GM12878 (cell line): ENCODE measurements at regions not wholly inside any gene's neighbourhood (a gene's known extent, or its start where the extent isn't known, plus 50 kb on each side); places are given as distances from the start of the nearest gene placed in this dataset.

ENCODE experiments used
- ATAC-seq: fragments of 200-7000 bp; cut with Tn5 transposase; 3 replicates; pipeline ENCODE4 v1.9.1; 2020; ENCODE audit warnings: mild to moderate bottlenecking, moderate library complexity
- BruUV-seq: library from RNA; stranded (reverse); fragments of 400-500 nt; replicated peaks from 2 replicates; lab custom pipeline; 2021; lab: Mats Ljungman, UMichigan
- CTCF ChIA-PET: fragments of 300-600 bp; sonication (Branson Sonifier 250); formaldehyde crosslinking; extraction: SDS; loops from one replicate; lab custom pipeline; 2021; ENCODE audit warnings: inconsistent platforms; lab: Yijun Ruan, JAX
- POLR2A ChIA-PET: fragments of 350-600 bp; formaldehyde crosslinking; extraction: SDS; loops from one replicate; lab custom pipeline; 2021; ENCODE audit warnings: inconsistent platforms; lab: Charles Lee
- RAD21 ChIA-PET: fragments of 300-600 bp; sonication (Branson Sonifier 250); formaldehyde crosslinking; loops from one replicate; lab custom pipeline; 2023; ENCODE audit warnings: antibody characterized with exemption; ENCODE audit not compliant: unreplicated experiment; lab: Charles Lee
- SMC1A ChIA-PET: fragments of 300-600 bp; sonication (Branson Sonifier 250); formaldehyde crosslinking; loops from one replicate; lab custom pipeline; 2023; ENCODE audit not compliant: unreplicated experiment, uncharacterized antibody; lab: Charles Lee
- DNase-seq: peaks from one replicate; pipeline ENCODE4 v3.0.0-alpha.2; 2011; ENCODE audit warnings: low read depth, low spot score
- FAIRE-seq: peaks from 3 replicates; lab custom pipeline; 2011; peaks lifted over from hg19 to GRCh38; lab: Jason Lieb, UNC
- H2AFZ ChIP-seq: 2 replicates; pipeline ENCODE4 v1.6.0; 2011; ENCODE audit warnings: low read depth, low read length, control low read depth; ENCODE audit not compliant: control insufficient read depth
- H3K27ac ChIP-seq: 2 replicates; pipeline ENCODE4 v1.5.1; 2011; ENCODE audit warnings: control low read depth; ENCODE audit not compliant: control insufficient read depth, insufficient read depth
- H3K27me3 ChIP-seq, 2 experiments: replicated peaks in 1 of 2; 2 replicates each; pipeline versions ENCODE4 v1.6.0 to v1.6.1; 2011; ENCODE audit warnings: low read length in 1 of 2; ENCODE audit not compliant: control insufficient read depth in 2 of 2, insufficient read depth in 2 of 2
- H3K36me3 ChIP-seq, 2 experiments: 2 replicates each; pipeline ENCODE4 v1.5.1; 2011; ENCODE audit warnings: low read length in 1 of 2; ENCODE audit not compliant: control insufficient read depth in 2 of 2, insufficient read depth in 2 of 2
- H3K4me1 ChIP-seq: 2 replicates; pipeline ENCODE4 v1.6.1; 2011; ENCODE audit warnings: mild to moderate bottlenecking, low read length, moderate library complexity, mixed read lengths; ENCODE audit not compliant: control insufficient read depth, insufficient read depth
- H3K4me2 ChIP-seq: 2 replicates; pipeline ENCODE4 v1.6.0; 2011; ENCODE audit warnings: control low read depth; ENCODE audit not compliant: control insufficient read depth, insufficient read depth
- H3K4me3 ChIP-seq: fragments of 200-600 bp; sonication (generic); 2 replicates; pipeline ENCODE4 v1.5.1; 2016
- H3K79me2 ChIP-seq: 2 replicates; pipeline ENCODE4 v1.6.0; 2011; ENCODE audit warnings: low read length; ENCODE audit not compliant: control insufficient read depth, insufficient read depth
- H3K9ac ChIP-seq: 2 replicates; pipeline ENCODE4 v1.8.0; 2011; ENCODE audit warnings: low read length, control low read depth, mixed read lengths; ENCODE audit not compliant: control insufficient read depth, insufficient read depth
- H3K9me3 ChIP-seq: replicated peaks from 3 replicates; pipeline ENCODE4 v1.5.1; 2011; ENCODE audit warnings: mild to moderate bottlenecking, low read length; ENCODE audit not compliant: control insufficient read depth, insufficient read depth
- H4K20me1 ChIP-seq: 2 replicates; pipeline ENCODE4 v1.6.0; 2011; ENCODE audit not compliant: control insufficient read depth, insufficient read depth
- CTCF ChIP-seq, 3 experiments: IDR thresholded peaks in 2 of 3; conservative IDR thresholded peaks in 1 of 3; 2 replicates each; pipeline ENCODE4 v1.5.1; 2011; ENCODE audit warnings: low read depth in 3 of 3, low read length in 3 of 3, mild to moderate bottlenecking in 3 of 3, control low read depth in 2 of 3, moderate library complexity in 2 of 3, inconsistent platforms in 1 of 3, mixed read lengths in 1 of 3; ENCODE audit not compliant: control insufficient read depth in 2 of 3, insufficient read depth in 1 of 3; ENCODE audit errors: extremely low read depth in 1 of 3
- RAD21 ChIP-seq: IDR thresholded peaks from 2 replicates; pipeline ENCODE4 v1.6.1; 2011; ENCODE audit warnings: mild to moderate bottlenecking, low read depth, low read length, moderate library complexity; ENCODE audit not compliant: insufficient read depth
- SMC3 ChIP-seq: IDR thresholded peaks from 2 replicates; pipeline ENCODE4 v1.6.1; 2011; ENCODE audit warnings: low read length, improper control_type of control experiment, borderline replicate concordance
- STAT3 ChIP-seq: IDR thresholded peaks from 2 replicates; pipeline ENCODE4 v1.6.1; 2011; ENCODE audit warnings: low read depth, low read length, improper control_type of control experiment
- WGBS: methylation state at CpG from one replicate; pipeline ENCODE4 v1.1.6; 2016; ENCODE audit warnings: low lambda C conversion rate; ENCODE audit not compliant: insufficient replicate concordance, insufficient coverage; ENCODE audit errors: missing lambda C conversion rate; 5-methylcytosine and 5-hydroxymethylcytosine counted together
- in situ Hi-C: fragments of 300-500 bp; cut with MboI; formaldehyde crosslinking; loops from 9 replicates; pipeline ENCODE4 v1.14.3; 2018; ENCODE audit warnings: mixed read lengths
- intact Hi-C: fragments of 100-400 bp; cut with micrococcal nuclease; formaldehyde crosslinking; loops from one replicate; pipeline ENCODE4 v1.14.2; 2022; ENCODE audit not compliant: unreplicated experiment

GRCh38 chr7:113015034-113015645 lies 71.5 kb downstream of the GPR85 start:
- H3K27me3 ChIP-seq = no peaks in the 10 kb centered on the region
- H3K79me2 ChIP-seq = no peaks in the 10 kb centered on the region
- H3K27ac ChIP-seq = no peak overlapping the region
- TF ChIP-seq RAD21 (0 out of 2 replicates have a peak, but pooled peaks have one; percentile 18), SMC3 (peak; percentile 22; the same call in 1 of the 2 replicates), STAT3 (no peak), CTCF (IDR thresholded peaks at IDR 0.05 in 2 of 3, conservative IDR thresholded peaks at IDR 0.05 in 1 of 3; ENCODE audit: control insufficient read depth in 2 of 3, extremely low read depth in 1 of 3, insufficient read depth in 1 of 3, low read depth in 3 of 3, low read length in 3 of 3) (peak in 1 of 3 experiments; percentile 12; a peak in 2 of 6 replicates)
- TF ChIP-seq, all 136 proteins: peak for 3
- no peak overlapping the region for H3K4me3 ChIP-seq
- RAD21 ChIA-PET = interaction anchor here (1.0 kb wide), 1 partner anchor 274 kb away, joined by 6 read pairs; no protein-coding TSS in a partner anchor
- H4K20me1 ChIP-seq = no peaks in the 10 kb centered on the region
- 44% methylated on average over 2 of the region's 2 CpGs for WGBS
- H3K36me3 ChIP-seq = no peaks in the 10 kb centered on the region
- POLR2A ChIA-PET = interaction anchor here (0.5 kb wide), 1 partner anchor 16 kb away, joined by 3 read pairs; no protein-coding TSS in a partner anchor
- no peak overlapping the region for H2AFZ ChIP-seq
- intact Hi-C loops = loop anchor here (1.0 to 10.0 kb wide), 2 partner anchors 270 to 406 kb away; no protein-coding TSS in a partner anchor
- no peak for FAIRE-seq
- H3K4me2 ChIP-seq = no peak overlapping the region
- no TSS peak for BruUV-seq
- no peak for DNase-seq
- no peaks in the 10 kb centered on the region for H3K9me3 ChIP-seq
- CTCF ChIA-PET = interaction anchor here (1.0 to 1.3 kb wide), 2 partner anchors 274 to 407 kb away, joined by 3 read pairs; no protein-coding TSS in a partner anchor
- no peak for ATAC-seq
- H3K9ac ChIP-seq = no peak overlapping the region
- in situ Hi-C loops = no loop called here
- SMC1A ChIA-PET = interaction anchor here (0.7 to 1.3 kb wide), 3 partner anchors 98 to 465 kb away, joined by 3 to 5 read pairs (median 3); no protein-coding TSS in a partner anchor
- H3K4me1 ChIP-seq = no peaks in the 10 kb centered on the region
